ENCODE measurements at regions not wholly inside any gene's neighbourhood (a gene's known extent, or its start where the extent isn't known, plus 50 kb on each side); places are given as distances from the start of the nearest gene placed in this dataset.

GRCh38 chr2:120565929-120566328 is 169.7 kb upstream of the GLI2 start (continued):
- TF ChIP-seq, protein P1, sequence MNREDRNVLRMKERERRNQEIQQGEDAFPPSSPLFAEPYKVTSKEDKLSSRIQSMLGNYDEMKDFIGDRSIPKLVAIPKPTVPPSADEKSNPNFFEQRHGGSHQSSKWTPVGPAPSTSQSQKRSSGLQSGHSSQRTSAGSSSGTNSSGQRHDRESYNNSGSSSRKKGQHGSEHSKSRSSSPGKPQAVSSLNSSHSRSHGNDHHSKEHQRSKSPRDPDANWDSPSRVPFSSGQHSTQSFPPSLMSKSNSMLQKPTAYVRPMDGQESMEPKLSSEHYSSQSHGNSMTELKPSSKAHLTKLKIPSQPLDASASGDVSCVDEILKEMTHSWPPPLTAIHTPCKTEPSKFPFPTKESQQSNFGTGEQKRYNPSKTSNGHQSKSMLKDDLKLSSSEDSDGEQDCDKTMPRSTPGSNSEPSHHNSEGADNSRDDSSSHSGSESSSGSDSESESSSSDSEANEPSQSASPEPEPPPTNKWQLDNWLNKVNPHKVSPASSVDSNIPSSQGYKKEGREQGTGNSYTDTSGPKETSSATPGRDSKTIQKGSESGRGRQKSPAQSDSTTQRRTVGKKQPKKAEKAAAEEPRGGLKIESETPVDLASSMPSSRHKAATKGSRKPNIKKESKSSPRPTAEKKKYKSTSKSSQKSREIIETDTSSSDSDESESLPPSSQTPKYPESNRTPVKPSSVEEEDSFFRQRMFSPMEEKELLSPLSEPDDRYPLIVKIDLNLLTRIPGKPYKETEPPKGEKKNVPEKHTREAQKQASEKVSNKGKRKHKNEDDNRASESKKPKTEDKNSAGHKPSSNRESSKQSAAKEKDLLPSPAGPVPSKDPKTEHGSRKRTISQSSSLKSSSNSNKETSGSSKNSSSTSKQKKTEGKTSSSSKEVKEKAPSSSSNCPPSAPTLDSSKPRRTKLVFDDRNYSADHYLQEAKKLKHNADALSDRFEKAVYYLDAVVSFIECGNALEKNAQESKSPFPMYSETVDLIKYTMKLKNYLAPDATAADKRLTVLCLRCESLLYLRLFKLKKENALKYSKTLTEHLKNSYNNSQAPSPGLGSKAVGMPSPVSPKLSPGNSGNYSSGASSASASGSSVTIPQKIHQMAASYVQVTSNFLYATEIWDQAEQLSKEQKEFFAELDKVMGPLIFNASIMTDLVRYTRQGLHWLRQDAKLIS (CRISPR knock-in tag; IDR thresholded peaks at IDR 0.05), result no peak
- no peak for TF ChIP-seq ETS2 (tag; IDR thresholded peaks at IDR 0.05; ENCODE audit: borderline replicate concordance, poor library complexity, severe bottlenecking)

DNA sequence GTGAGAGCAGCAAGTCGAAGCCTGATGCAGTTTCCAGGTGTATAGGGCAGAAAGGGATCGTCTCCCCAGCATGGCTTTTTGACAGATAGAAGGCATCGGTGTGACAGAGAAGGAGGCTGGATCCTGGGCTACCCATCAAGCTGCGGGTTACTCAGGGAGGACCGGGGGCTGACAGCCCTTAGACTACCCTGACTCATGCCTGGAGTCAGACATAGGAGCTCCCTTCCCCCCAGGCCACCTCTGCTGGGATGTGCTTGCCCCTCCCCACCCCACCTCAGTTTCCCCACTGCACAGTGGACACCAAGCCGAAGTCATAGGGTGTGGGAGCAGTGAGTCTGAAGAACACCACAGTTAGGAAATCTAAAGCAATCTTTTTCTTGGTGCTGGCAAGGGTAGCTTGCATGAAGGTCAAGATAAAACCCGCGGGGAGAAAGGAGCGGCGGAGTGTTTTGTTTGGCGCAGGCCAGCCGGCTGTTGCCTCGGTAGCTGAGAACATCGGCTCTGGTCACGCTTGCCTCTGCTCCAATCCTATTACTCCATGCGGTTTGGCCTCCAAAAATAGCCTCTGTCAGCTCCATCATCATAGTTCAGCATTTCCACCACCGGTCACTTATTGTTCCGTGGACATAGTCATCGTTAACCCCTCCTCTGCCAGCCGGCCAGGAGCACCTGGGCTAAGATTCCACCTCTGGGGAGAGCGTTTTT is 169.2 kb upstream of the GLI2 start:
- Histone ChIP-seq H3K9me3 (replicated peaks; ENCODE audit: control insufficient read depth, insufficient read depth, low read depth, low read length) (no peaks in the 10 kb centered on the region), H3K4me3 (no peak overlapping the region), H3K4me1 (replicated peaks in 1 of 2; ENCODE audit: control insufficient read depth in 2 of 2, insufficient read depth in 2 of 2, low read length in 2 of 2) (no peaks in the 10 kb centered on the region), H2AFZ (ENCODE audit: low read depth, low read length) (no peak overlapping the region), H4K20me1 (replicated peaks; ENCODE audit: control insufficient read depth, insufficient read depth, low read length) (peaks cover 6% of the 10 kb centered on the region; the same call in 1 of the 2 replicates), H3K4me2 (ENCODE audit: insufficient read depth, low read length) (no peak overlapping the region), H3K36me3 (ENCODE audit: control insufficient read depth, insufficient read depth, low read length) (no peaks in the 10 kb centered on the region), H3K27ac (ENCODE audit: extremely low read depth, low read depth, low read length) (no peak overlapping the region), H3K9ac (ENCODE audit: insufficient read depth in 1 of 2, low read depth in 2 of 2, low read length in 2 of 2) (no peak overlapping the region), H3K27me3 (ENCODE audit: control insufficient read depth in 2 of 2, insufficient read depth in 2 of 2, low read length in 2 of 2) (peaks cover 9 to 82% of the 10 kb centered on the region in 2 experiments; a peak in 4 of 5 replicates), H3K9me1 (ENCODE audit: control insufficient read depth, insufficient read depth, low read length) (peaks cover 2% of the 10 kb centered on the region), H3K79me2 (ENCODE audit: control insufficient read depth, insufficient read depth, low read length) (no peaks in the 10 kb centered on the region)
- ATAC-seq, result no peak
- DNase-seq (ENCODE audit: extremely low read depth in 1 of 4, low spot score in 3 of 4), result no peak
- in situ Hi-C loops (cut with MboI), result no loop called here
- intact Hi-C loops (cut with micrococcal nuclease), result no loop called here
- WGBS (ENCODE audit: insufficient coverage, low coverage, missing lambda C conversion rate), result 2% methylated on average over 21 of the region's 21 CpGs
- POLR2A ChIA-PET, result no interaction called here
- TF ChIP-seq KAT7 (CRISPR knock-in tag; IDR thresholded peaks at IDR 0.05; ENCODE audit: borderline replicate concordance) (no peak), USF1 (CRISPR knock-in tag; IDR thresholded peaks at IDR 0.05) (no peak), SMARCA5 (IDR thresholded peaks at IDR 0.05) (no peak), ZNF445 (CRISPR knock-in tag; IDR thresholded peaks at IDR 0.05; ENCODE audit: low read depth) (no peak), CHD2 (IDR thresholded peaks at IDR 0.05; ENCODE audit: low read depth, low read length) (no peak), COPS2 (conservative IDR thresholded peaks at IDR 0.05) (no peak), MYC (IDR thresholded peaks at IDR 0.05; ENCODE audit: low read depth, low read length) (no peak), MYC (CRISPR knock-in tag; IDR thresholded peaks at IDR 0.05; ENCODE audit: borderline replicate concordance, low read depth) (no peak), CCAR2 (IDR thresholded peaks at IDR 0.05; ENCODE audit: low read depth, low read length) (no peak)
- no TSS peak for BruUV-seq (replicated peaks)
- CTCF ChIA-PET (ENCODE audit: low intra/inter-chr PET ratio), result no interaction called here
- no peak for FAIRE-seq
